ENCODE measurements at regions not wholly inside any gene's neighbourhood (a gene's known extent, or its start where the extent isn't known, plus 50 kb on each side); places are given as distances from the start of the nearest gene placed in this dataset.

DNA sequence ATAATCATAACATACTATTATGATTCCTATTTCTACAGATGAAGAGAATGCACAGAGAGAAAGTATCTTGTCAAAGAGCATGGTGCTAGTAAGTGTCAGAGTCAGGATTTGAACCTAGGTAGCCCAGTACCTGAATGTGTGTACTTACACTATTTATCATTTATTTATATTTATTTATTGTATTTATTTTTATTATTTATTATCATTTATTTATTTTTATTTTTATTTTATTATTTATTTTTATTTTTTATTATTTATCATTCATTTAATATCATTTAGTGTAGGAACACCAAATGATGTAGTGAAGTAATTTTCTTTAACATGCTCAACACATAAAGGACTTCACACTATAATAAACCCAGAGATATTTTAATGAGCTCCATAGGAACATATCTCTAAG is 209.4 kb upstream of the ZFP42 start:
- DNase-seq (ENCODE audit: low spot score): no peak

DNA sequence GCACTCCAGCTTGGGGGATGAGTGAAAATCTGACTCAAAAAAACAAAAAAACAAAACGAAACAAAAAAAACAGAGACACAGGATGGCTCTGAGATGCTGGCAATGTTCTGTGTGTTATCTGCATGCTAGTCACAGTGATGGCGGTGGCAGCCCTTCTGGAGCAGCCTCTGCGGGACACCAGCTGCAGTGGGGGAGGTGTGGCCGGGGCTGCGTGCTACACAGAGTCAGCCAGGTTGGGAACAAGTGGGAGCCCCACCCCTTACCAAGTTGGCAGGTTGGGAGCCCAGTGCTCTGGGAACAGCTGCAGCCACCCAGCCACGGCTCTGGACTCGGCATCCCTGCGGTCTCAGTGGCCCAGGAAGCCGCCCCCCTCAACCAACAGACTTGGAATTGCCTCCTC is 206.5 kb upstream of the ZFP42 start:
- DNase-seq (ENCODE audit: low spot score): no peak

- DNase-seq (ENCODE audit: low spot score): no peak
Observed at GRCh38 chr4:187795737-187796136, 199.8 kb upstream of the ZFP42 start.

GRCh38 chr4:187798385-187798784 is 197.2 kb upstream of the ZFP42 start:
- no peak for DNase-seq (ENCODE audit: low spot score)

GRCh38 chr4:187799735-187800134 is 195.8 kb upstream of the ZFP42 start:
- no peak for DNase-seq (ENCODE audit: low spot score)

- DNase-seq (ENCODE audit: low spot score): no peak
Observed at GRCh38 chr4:187811591-187811990, 184.0 kb upstream of the ZFP42 start.

DNA sequence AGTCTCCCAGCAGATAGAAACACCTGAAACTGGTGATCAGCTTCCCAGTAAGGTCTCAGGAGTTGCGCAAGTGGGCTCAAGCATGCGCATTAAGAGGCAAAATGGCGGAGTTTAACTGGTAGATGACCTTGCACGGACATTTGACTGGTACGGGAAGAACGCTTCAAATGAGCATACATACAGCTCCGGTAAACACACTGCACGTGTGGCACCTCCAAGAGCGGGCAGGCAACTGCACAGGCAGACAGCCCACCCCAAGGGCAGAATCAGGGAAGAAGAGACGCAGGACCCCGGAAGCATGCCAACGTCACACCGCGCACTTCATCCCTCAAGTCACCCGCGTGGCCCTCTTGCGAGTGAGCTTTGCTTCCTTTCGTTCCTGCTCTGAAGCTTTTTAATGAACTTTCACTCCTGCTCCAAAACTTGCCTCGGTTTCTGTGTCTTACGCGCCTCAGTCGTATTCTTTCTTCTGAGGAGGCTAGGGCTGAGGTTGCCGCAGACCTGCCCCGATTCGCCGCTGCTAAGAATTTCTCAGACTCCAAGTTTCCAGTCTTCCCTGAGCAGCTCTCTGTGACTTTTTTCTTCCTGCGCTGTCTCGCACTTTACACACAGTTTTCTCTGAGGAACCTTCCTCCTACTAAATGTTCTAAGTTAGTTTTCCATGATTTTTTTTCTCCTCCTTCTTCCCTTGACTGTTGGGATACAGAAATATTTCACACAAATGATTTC is 180.7 kb upstream of the ZFP42 start:
- DNase-seq (ENCODE audit: low spot score): no peak

- no peak for DNase-seq (ENCODE audit: low spot score)
Observed at GRCh38 chr4:187826725-187827124, 168.8 kb upstream of the ZFP42 start.

DNA sequence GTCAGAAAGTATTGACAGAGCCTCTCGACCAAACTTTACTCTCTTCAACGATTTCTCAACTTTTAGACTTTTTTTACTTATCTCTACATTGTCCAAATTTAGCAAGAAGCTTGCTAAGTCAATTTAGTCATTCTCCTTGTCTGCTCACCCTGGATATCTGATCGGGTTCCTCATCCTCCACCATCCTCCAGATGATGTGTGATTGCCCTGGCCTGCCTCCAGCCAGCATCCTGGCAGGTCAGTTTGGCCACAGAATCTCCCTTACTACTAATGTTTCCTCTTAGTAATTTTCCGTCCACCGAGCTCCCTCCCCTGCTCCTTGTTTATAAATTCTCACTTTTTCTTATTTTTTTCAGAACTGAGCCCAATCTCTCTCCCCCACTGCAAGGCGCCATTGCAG is 167.9 kb upstream of the ZFP42 start:
- no peak for DNase-seq (ENCODE audit: low spot score)

DNA sequence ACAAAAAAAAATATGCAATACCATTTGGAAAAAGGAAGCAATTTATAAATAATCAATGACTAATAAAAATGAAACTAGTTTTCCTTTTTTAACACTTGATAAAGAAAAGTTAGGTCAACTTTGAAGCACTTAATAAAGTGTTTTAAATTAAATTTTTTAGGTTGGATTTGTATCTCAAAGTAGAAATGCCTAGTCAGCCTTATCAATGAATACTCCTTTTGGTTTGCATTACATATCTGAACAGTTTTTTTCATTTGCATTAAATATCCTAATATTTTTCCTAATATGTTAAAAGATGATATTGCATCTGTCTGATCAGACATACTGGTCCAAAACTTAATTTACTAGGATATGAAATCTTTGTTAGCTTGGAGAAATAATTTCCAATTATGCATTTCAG is 155.8 kb upstream of the ZFP42 start:
- DNase-seq (ENCODE audit: low spot score): no peak

DNA sequence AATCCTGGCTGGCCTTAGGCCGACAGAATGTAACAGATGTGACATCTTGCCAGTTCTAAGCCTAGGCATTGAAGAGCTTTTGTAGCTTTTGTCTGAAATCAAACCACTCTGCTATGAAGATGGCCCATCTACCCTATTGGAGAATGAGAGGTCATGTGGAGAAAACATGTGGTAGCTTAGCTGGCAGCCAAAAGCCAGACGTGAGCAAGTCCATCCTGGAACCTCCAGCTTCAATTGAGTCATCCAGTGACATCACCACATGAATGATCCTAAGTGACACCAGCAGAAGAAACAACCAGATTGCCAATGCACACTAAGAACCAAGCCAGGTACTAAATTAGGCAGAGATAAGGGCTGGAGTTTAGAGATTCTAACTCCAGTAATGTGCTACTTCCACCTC is 154.8 kb upstream of the ZFP42 start:
- no peak for DNase-seq (ENCODE audit: low spot score)

DNA sequence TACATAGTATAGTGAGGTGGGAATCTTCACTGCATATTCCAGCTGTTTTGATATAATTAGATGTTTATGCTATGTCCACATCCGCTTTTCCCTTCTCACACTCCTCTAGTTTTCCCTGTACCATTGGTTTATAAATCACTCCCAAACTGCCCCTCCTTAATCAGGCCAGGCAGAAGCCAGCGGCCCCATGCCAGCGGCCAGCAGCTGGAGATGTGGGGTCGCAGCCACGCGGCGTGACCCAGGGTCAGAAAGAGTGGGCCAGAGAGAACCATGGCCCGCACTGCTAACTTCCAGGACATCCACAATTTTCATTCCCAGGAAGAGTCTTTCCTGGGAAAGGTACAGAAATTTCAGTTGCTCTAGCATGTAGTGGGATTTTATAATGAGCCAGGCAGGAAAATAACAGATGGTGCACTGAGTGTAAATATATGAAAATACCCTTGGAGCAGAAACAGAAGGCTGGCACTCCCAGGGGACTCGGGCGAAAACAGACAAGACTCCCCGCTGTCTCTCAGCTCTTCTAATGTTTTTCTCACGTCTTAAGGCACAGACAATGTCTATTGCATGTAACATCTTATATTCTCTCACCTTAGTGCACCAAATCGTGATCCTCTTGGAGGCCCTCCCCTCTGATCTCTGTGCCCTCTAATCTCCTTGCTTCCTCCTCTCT is 145.9 kb upstream of the ZFP42 start:
- DNase-seq (ENCODE audit: low spot score): no peak

DNA sequence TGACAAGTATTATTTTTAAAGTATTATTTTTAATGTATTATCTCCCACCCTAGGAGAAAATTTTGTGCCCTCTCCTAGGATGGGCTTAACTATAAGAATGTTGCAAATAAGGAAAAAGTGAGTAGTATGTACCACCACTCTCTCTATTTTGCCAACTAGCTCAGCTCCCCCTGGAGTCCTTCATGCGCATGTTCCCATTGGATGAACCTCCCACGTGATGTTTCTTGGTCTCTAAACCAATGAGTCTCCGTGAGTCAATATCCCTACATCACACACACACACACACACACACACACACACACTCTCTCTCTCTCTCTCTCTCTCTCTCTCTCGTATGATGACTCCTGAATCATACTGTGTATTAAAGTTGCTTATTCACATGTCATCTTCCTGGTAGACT is 129.7 kb upstream of the ZFP42 start:
- no peak for DNase-seq (ENCODE audit: low spot score)

- DNase-seq (ENCODE audit: low spot score): no peak
Observed at GRCh38 chr4:187883049-187883448, 112.5 kb upstream of the ZFP42 start.

- DNase-seq (ENCODE audit: low spot score): no peak
Observed at GRCh38 chr4:187883836-187884475, 111.6 kb upstream of the ZFP42 start.

DNA sequence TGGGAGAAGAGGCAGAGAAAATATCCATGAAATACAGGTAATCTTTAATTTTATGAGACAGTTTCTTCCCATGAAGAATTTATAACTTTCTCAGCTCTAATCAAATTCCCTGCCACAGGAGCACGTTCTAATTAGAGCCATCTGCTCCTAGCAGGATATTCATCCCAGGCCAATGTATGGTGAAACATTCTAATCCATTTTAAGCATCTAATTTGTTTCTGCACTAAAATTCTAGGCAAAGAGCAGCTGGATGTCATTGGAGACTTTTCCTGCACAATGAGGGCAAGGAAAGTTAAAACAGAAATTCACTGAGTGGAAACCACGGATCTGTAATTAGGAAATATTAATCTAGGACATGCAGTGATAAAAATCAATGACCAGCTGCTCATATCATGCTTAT is 107.7 kb upstream of the ZFP42 start:
- no peak for DNase-seq (ENCODE audit: low spot score)

GRCh38 chr4:187889651-187890050 is 105.9 kb upstream of the ZFP42 start:
- no peak for DNase-seq (ENCODE audit: low spot score)

GRCh38 chr4:187893418-187893817 is 102.2 kb upstream of the ZFP42 start:
- no peak for DNase-seq (ENCODE audit: low spot score)

DNA sequence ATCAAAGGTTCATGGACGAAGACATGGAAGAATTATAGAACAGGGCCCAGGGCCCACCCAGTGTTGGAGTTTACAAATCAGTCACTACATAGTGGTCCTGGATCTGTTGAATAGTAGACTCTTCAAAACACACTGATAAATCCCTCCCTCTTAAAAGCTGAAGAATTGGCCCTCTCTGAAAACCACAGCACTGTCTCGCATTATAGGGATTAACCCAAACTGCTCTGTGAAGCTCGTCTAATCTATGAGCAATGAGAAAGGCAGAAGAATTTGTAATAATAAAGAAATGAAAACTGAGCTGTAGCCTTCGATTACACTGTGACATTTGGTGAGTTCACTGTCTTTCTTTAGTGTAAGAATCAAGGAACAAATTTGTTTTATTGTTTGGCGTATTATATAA is 92.5 kb upstream of the ZFP42 start:
- DNase-seq (ENCODE audit: low spot score): no peak

- DNase-seq (ENCODE audit: low spot score): no peak
Observed at GRCh38 chr4:187903700-187904099, 91.9 kb upstream of the ZFP42 start.

DNA sequence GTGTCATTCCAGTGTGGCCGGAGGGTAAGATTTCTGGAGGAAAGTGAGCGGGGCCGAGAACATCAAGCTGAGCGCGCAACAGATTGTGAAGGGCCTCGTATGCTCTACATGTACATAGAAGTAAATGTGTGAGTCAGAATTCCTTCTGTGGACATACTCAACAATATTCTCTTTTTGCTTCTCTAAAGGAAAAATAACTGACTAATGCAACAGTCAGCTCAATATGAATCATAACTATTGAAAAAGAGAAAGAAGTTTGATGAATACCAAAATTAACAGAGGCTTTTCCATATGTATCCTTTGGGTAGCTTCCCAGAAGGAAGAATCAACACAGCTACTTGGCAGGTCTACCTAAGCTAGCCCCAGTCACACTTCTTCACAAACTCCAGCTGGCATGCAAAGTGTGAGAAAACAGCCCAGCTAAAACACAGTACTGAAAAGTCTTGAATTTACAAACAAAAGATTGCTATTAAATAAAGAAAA is 87.5 kb upstream of the ZFP42 start:
- DNase-seq (ENCODE audit: low spot score): no peak

GRCh38 chr4:187908731-187909130 is 86.8 kb upstream of the ZFP42 start:
- DNase-seq (ENCODE audit: low spot score): no peak

- no peak for DNase-seq (ENCODE audit: low spot score)
Observed at GRCh38 chr4:187910741-187911140, 84.8 kb upstream of the ZFP42 start.
